H4 (cell line): ENCODE measurements at regions not wholly inside any gene's neighbourhood (a gene's known extent, or its start where the extent isn't known, plus 50 kb on each side); places are given as distances from the start of the nearest gene placed in this dataset.

Source experiments
- DNase-seq: peaks from one replicate; pipeline ENCODE4 v3.0.0-alpha.2; 2015; ENCODE audit warnings: low spot score

GRCh38 chr6:82072121-82072521 is 175.4 kb downstream of the IBTK start:
- DNase-seq = no peak

GRCh38 chr6:82068721-82069120 is 178.8 kb downstream of the IBTK start:
- DNase-seq = no peak

GRCh38 chr6:82066991-82067411 is 180.5 kb downstream of the IBTK start:
- no peak for DNase-seq

GRCh38 chr6:82066196-82066595 is 181.3 kb downstream of the IBTK start:
- no peak for DNase-seq

GRCh38 chr6:82063574-82063973 is 184.0 kb downstream of the IBTK start:
- DNase-seq = no peak

GRCh38 chr6:82062219-82062618 is 185.3 kb downstream of the IBTK start:
- no peak for DNase-seq

GRCh38 chr6:82057846-82058554 is 189.5 kb downstream of the IBTK start:
- no peak for DNase-seq

- DNase-seq = no peak
Measured at GRCh38 chr6:82056567-82056966, 191.0 kb downstream of the IBTK start.

GRCh38 chr6:82045965-82046756 is 201.4 kb downstream of the IBTK start:
- peak; percentile 78 for DNase-seq

GRCh38 chr6:82040405-82041221 is 206.9 kb downstream of the IBTK start:
- peak; percentile 34 for DNase-seq

GRCh38 chr6:82038631-82039030 is 208.9 kb downstream of the IBTK start:
- DNase-seq = no peak

- DNase-seq = no peak
Measured at GRCh38 chr6:82035526-82035925, 212.0 kb downstream of the IBTK start.

GRCh38 chr6:82033631-82034211 is 213.8 kb downstream of the IBTK start:
- no peak for DNase-seq

GRCh38 chr6:82032444-82032843 is 215.1 kb downstream of the IBTK start:
- no peak for DNase-seq

- DNase-seq = no peak
Measured at GRCh38 chr6:82030761-82031503, 216.6 kb downstream of the IBTK start.

- DNase-seq = no peak
Measured at GRCh38 chr6:82030301-82030700, 217.2 kb downstream of the IBTK start.

GRCh38 chr6:82025271-82025670 is 222.3 kb downstream of the IBTK start:
- DNase-seq = no peak

- peak; percentile 33 for DNase-seq
Measured at GRCh38 chr6:82022614-82023129, 224.9 kb downstream of the IBTK start.

GRCh38 chr6:82017773-82018172 is 229.8 kb downstream of the IBTK start:
- no peak for DNase-seq

- peak; percentile 60 for DNase-seq
Measured at GRCh38 chr6:82017288-82017687, 230.3 kb downstream of the IBTK start.

GRCh38 chr6:82015526-82015925 is 232.0 kb downstream of the IBTK start:
- DNase-seq = no peak
